ENCODE measurements at regions not wholly inside any gene's neighbourhood (a gene's known extent, or its start where the extent isn't known, plus 50 kb on each side); places are given as distances from the start of the nearest gene placed in this dataset.

DNA sequence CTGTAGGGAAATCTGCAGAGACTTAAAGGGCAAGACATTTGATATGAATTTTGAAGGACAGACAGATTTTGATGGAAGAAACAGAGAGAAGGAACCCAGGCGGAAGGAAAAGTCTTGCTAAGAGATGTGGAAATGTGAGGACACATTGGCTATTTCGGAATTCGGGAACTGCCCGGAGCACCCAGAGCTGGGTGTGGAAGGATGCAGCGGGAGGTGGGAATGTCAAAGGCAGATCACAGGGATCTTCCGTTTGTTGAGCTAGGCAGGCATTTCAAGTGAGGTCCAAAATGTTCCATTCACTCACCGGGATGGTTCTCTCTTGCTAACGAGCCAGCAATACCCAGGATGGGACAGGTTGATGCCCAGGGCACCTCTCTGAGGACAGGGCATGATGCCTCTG lies 87.2 kb upstream of the CTBP2 start (continued):
- no peak for TF ChIP-seq ZNF302 (CRISPR knock-in tag; IDR thresholded peaks at IDR 0.05)
- TF ChIP-seq, protein P1, sequence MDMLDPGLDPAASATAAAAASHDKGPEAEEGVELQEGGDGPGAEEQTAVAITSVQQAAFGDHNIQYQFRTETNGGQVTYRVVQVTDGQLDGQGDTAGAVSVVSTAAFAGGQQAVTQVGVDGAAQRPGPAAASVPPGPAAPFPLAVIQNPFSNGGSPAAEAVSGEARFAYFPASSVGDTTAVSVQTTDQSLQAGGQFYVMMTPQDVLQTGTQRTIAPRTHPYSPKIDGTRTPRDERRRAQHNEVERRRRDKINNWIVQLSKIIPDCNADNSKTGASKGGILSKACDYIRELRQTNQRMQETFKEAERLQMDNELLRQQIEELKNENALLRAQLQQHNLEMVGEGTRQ (IDR thresholded peaks at IDR 0.05) = no peak
- TF ChIP-seq EHF (CRISPR knock-in tag; IDR thresholded peaks at IDR 0.05) = no peak
- TF ChIP-seq, protein P2, sequence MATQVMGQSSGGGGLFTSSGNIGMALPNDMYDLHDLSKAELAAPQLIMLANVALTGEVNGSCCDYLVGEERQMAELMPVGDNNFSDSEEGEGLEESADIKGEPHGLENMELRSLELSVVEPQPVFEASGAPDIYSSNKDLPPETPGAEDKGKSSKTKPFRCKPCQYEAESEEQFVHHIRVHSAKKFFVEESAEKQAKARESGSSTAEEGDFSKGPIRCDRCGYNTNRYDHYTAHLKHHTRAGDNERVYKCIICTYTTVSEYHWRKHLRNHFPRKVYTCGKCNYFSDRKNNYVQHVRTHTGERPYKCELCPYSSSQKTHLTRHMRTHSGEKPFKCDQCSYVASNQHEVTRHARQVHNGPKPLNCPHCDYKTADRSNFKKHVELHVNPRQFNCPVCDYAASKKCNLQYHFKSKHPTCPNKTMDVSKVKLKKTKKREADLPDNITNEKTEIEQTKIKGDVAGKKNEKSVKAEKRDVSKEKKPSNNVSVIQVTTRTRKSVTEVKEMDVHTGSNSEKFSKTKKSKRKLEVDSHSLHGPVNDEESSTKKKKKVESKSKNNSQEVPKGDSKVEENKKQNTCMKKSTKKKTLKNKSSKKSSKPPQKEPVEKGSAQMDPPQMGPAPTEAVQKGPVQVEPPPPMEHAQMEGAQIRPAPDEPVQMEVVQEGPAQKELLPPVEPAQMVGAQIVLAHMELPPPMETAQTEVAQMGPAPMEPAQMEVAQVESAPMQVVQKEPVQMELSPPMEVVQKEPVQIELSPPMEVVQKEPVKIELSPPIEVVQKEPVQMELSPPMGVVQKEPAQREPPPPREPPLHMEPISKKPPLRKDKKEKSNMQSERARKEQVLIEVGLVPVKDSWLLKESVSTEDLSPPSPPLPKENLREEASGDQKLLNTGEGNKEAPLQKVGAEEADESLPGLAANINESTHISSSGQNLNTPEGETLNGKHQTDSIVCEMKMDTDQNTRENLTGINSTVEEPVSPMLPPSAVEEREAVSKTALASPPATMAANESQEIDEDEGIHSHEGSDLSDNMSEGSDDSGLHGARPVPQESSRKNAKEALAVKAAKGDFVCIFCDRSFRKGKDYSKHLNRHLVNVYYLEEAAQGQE (IDR thresholded peaks at IDR 0.05) = no peak
- TF ChIP-seq HDAC2 (IDR thresholded peaks at IDR 0.05) = no peak

DNA sequence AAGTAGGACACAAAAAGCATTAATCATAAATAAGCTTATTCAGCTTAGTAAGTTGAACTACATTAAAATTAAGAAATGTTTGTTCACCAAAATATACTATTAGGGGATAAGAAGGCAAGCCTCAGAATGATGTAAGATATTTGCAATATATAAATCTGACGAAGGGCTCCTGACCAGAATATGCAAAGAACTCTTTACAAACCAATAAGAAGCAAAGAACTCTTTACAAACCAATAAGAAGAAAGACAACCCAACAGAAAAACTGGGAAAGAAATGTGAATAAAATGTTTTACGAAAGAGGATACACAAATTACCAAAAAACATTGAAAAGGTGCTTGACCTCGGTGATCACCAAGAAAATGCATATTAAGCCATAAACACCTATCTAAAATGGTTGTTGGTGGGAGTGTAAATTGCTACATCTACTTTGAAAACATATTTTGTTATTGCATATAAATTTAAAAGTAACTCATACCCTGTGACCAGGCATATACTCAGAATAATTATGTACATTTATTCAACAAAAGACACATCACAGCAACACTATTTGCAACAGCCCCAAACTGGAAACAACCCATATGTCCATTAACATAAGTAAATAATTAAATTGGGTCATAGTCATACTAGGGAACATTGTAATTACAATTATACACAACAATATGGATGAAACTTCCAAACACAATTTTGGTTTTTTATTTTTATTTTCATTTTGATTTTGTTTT lies 83.3 kb upstream of the CTBP2 start:
- TF ChIP-seq RNF2 (IDR thresholded peaks at IDR 0.05; ENCODE audit: borderline replicate concordance, low read depth) (no peak), FOSB (CRISPR knock-in tag; IDR thresholded peaks at IDR 0.05) (no peak), JUNB (IDR thresholded peaks at IDR 0.05) (no peak), ESRRA (IDR thresholded peaks at IDR 0.05; ENCODE audit: borderline replicate concordance, low read length) (no peak), EHF (CRISPR knock-in tag; IDR thresholded peaks at IDR 0.05) (no peak), RCOR1 (IDR thresholded peaks at IDR 0.05; ENCODE audit: low read depth, low read length) (no peak), RFX5 (IDR thresholded peaks at IDR 0.05) (no peak), TFCP2L1 (CRISPR knock-in tag; IDR thresholded peaks at IDR 0.05) (no peak), FOXS1 (CRISPR knock-in tag; IDR thresholded peaks at IDR 0.05) (no peak), CHD2 (IDR thresholded peaks at IDR 0.05; ENCODE audit: low read length, partially characterized antibody) (no peak), HOXB5 (CRISPR knock-in tag; IDR thresholded peaks at IDR 0.05) (no peak), KDM1A (IDR thresholded peaks at IDR 0.05; ENCODE audit: low read depth) (no peak)
- TF ChIP-seq, protein P3, sequence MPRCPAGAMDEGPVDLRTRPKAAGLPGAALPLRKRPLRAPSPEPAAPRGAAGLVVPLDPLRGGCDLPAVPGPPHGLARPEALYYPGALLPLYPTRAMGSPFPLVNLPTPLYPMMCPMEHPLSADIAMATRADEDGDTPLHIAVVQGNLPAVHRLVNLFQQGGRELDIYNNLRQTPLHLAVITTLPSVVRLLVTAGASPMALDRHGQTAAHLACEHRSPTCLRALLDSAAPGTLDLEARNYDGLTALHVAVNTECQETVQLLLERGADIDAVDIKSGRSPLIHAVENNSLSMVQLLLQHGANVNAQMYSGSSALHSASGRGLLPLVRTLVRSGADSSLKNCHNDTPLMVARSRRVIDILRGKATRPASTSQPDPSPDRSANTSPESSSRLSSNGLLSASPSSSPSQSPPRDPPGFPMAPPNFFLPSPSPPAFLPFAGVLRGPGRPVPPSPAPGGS (IDR thresholded peaks at IDR 0.05) = no peak
- TF ChIP-seq, protein P4, sequence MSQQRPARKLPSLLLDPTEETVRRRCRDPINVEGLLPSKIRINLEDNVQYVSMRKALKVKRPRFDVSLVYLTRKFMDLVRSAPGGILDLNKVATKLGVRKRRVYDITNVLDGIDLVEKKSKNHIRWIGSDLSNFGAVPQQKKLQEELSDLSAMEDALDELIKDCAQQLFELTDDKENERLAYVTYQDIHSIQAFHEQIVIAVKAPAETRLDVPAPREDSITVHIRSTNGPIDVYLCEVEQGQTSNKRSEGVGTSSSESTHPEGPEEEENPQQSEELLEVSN (IDR thresholded peaks at IDR 0.05; ENCODE audit: borderline replicate concordance, low read depth) = no peak
- TF ChIP-seq, protein P2 (IDR thresholded peaks at IDR 0.05) = no peak
- no peak for DNase-seq (ENCODE audit: low read depth in 1 of 2, low spot score in 1 of 2)
- no peak overlapping the region for H3K27ac ChIP-seq
- WGBS (ENCODE audit: missing lambda C conversion rate) = 82% methylated on average over 3 of the region's 3 CpGs
- POLR2A ChIA-PET = no interaction called here
- ATAC-seq = no peak
- no peaks in the 10 kb centered on the region for H3K4me1 ChIP-seq
- no peak overlapping the region for H3K4me2 ChIP-seq
- H3K9me3 ChIP-seq = peaks cover 12% of the 10 kb centered on the region
- CTCF ChIA-PET = no interaction called here
- no peak for FAIRE-seq
- H3K4me3 ChIP-seq = no peak overlapping the region

Data from A549 (cell line).